Thyroid gland (tissue), 4 donors: ENCODE measurements at regions not wholly inside any gene's neighbourhood (a gene's known extent, or its start where the extent isn't known, plus 50 kb on each side); places are given as distances from the start of the nearest gene placed in this dataset.

Experiments
- DNase-seq, 2 donors: peaks; one replicate each; pipeline ENCODE4 v3.0.0-alpha.2; 2019
- H3K27ac ChIP-seq, 3 donors: fragments of 200-600 bp; sonication (generic); 1 replicate in 2 of 3; 2 replicates in 1 of 3; pipeline ENCODE4 v1.5.1; 2016 to 2019; ENCODE audit warnings: mild to moderate bottlenecking in 1 of 3, moderate library complexity in 1 of 3
- H3K27me3 ChIP-seq: fragments of 200-600 bp; sonication (generic); one replicate; pipeline ENCODE4 v1.5.1; 2019
- H3K36me3 ChIP-seq, 2 donors: fragments of 200-600 bp; sonication (generic); one replicate each; pipeline ENCODE4 v1.5.1; 2016 to 2019
- H3K4me1 ChIP-seq, 2 donors: fragments of 200-600 bp; sonication (generic); one replicate each; pipeline ENCODE4 v1.5.1; 2017 to 2019
- H3K4me3 ChIP-seq, 3 donors: fragments of 200-600 bp; sonication (generic); replicated peaks in 1 of 3; 1 replicate in 2 of 3; 2 replicates in 1 of 3; pipeline ENCODE4 v1.5.1; 2016; ENCODE audit warnings: mild to moderate bottlenecking in 1 of 3
- H3K9me3 ChIP-seq: fragments of 200-600 bp; sonication (generic); one replicate; pipeline ENCODE4 v1.5.1; 2017
- POLR2A ChIP-seq, 2 donors: fragments of 450-650 bp; IDR thresholded peaks; one replicate each; pipeline ENCODE4 v1.6.1; 2017; ENCODE audit warnings: antibody characterized with exemption in 2 of 2, mild to moderate bottlenecking in 2 of 2, moderate library complexity in 1 of 2
- WGBS, 2 donors: methylation state at CpG; one replicate each; pipeline ENCODE4 v1.1.5; 2017; 5-methylcytosine and 5-hydroxymethylcytosine counted together
- intact Hi-C: fragments of 100-400 bp; cut with DNase I; formaldehyde crosslinking; loops from one replicate; pipeline ENCODE4 v1.15.1; 2023
- TF ChIP-seq, protein P1 (sequence below), 6 experiments: fragments of 200-600 bp in 3 of 6; fragments of 450-650 bp in 3 of 6; sonication (generic) in 3 of 6; IDR thresholded peaks; one replicate each; pipeline ENCODE4 v1.5.1; 2016 to 2019; ENCODE audit warnings: antibody characterized with exemption in 6 of 6, mild to moderate bottlenecking in 2 of 6, inconsistent platforms in 1 of 6, moderate library complexity in 1 of 6

DNA sequence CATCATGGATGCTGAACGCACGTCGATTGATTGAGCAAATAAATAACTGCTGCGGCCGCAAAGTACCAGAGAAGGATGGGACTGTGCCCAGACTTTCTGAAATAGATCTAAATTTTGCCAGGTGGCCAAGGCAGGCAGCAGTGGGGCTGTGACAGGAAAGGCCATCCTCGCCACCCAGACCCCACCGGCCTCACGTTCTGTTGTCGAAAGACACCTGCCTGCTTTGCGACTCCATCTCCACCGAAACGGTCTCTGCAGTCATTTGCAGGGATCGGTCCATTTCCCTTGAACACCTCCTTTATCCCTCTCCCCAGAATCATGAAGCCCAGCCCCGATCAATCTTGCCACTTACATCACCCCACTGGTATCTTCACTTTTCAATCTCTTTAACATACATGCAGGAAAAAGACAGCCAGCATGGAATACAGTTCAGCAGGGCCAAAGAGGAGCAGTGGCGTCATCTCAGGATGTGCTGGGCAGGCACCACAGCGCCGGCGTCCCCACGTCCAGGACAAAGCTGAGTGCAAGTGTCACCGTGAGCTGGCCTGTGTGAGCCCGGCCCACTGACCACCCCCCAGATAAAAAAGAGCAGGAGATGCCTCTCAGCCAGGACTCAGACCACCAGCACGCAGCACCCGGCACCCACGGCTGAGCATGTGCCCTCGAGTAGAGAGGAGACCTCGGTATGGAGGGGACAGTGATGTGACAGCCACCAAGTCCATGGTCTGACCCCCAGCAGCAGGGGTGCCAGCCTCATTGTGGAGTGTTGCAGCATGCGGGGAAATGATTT lies 610.3 kb downstream of the TBC1D22A start:
- H3K27me3 ChIP-seq = no peaks in the 10 kb centered on the region
- no peaks in the 10 kb centered on the region for H3K4me1 ChIP-seq
- no peak overlapping the region for H3K4me3 ChIP-seq
- WGBS, 2 donors = 92 to 94% methylated on average over 27 of the region's 27 CpGs
- DNase-seq = no peak
- no peak for TF ChIP-seq POLR2A (IDR thresholded peaks at IDR 0.05)
- TF ChIP-seq, protein P1, sequence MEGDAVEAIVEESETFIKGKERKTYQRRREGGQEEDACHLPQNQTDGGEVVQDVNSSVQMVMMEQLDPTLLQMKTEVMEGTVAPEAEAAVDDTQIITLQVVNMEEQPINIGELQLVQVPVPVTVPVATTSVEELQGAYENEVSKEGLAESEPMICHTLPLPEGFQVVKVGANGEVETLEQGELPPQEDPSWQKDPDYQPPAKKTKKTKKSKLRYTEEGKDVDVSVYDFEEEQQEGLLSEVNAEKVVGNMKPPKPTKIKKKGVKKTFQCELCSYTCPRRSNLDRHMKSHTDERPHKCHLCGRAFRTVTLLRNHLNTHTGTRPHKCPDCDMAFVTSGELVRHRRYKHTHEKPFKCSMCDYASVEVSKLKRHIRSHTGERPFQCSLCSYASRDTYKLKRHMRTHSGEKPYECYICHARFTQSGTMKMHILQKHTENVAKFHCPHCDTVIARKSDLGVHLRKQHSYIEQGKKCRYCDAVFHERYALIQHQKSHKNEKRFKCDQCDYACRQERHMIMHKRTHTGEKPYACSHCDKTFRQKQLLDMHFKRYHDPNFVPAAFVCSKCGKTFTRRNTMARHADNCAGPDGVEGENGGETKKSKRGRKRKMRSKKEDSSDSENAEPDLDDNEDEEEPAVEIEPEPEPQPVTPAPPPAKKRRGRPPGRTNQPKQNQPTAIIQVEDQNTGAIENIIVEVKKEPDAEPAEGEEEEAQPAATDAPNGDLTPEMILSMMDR (IDR thresholded peaks at IDR 0.05) = no peak
- H3K36me3 ChIP-seq = no peaks in the 10 kb centered on the region
- no peaks in the 10 kb centered on the region for H3K9me3 ChIP-seq
- no peak overlapping the region for H3K27ac ChIP-seq
- intact Hi-C loops = no loop called here

DNA sequence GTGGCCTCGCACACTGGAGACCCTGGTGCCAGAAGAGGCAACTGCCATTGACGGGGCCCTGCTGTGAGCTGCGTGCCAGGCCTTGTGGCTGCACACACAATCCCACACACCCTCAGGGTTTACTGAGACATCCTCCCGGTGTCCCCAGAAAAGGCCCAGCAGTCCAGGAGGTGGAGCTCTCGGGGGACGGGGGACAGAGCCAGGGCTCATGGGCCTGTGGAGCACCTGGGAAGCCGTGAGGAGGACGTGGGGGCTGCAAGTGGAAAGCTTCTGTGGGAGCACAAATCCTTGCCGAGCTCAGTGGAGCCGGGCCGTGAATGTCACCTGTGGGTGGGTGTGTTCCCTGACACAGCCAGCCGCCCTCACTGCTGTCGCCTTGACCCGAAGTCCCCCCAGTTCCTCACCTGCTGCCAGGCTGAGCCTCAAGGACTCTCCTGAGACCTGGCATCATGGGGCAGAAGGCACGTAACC lies 609.7 kb downstream of the TBC1D22A start:
- no peak for DNase-seq
- Histone ChIP-seq H3K27ac (no peak overlapping the region), H3K4me3 (no peak overlapping the region), H3K4me1 (no peaks in the 10 kb centered on the region), H3K36me3 (no peaks in the 10 kb centered on the region), H3K9me3 (no peaks in the 10 kb centered on the region), H3K27me3 (no peaks in the 10 kb centered on the region)
- TF ChIP-seq POLR2A (IDR thresholded peaks at IDR 0.05) = no peak
- TF ChIP-seq, protein P1 (IDR thresholded peaks at IDR 0.05) = no peak
- 82 to 94% methylated on average over 14 to 15 of the region's 15 CpGs for WGBS, 2 donors
- intact Hi-C loops = no loop called here

- DNase-seq = no peak
- no peaks in the 10 kb centered on the region for H3K27me3 ChIP-seq
- WGBS, 2 donors = 78 to 84% methylated on average over 13 to 15 of the region's 15 CpGs
These were observed 609.0 kb downstream of the TBC1D22A start for GRCh38 chr22:47371263-47372090.

DNA sequence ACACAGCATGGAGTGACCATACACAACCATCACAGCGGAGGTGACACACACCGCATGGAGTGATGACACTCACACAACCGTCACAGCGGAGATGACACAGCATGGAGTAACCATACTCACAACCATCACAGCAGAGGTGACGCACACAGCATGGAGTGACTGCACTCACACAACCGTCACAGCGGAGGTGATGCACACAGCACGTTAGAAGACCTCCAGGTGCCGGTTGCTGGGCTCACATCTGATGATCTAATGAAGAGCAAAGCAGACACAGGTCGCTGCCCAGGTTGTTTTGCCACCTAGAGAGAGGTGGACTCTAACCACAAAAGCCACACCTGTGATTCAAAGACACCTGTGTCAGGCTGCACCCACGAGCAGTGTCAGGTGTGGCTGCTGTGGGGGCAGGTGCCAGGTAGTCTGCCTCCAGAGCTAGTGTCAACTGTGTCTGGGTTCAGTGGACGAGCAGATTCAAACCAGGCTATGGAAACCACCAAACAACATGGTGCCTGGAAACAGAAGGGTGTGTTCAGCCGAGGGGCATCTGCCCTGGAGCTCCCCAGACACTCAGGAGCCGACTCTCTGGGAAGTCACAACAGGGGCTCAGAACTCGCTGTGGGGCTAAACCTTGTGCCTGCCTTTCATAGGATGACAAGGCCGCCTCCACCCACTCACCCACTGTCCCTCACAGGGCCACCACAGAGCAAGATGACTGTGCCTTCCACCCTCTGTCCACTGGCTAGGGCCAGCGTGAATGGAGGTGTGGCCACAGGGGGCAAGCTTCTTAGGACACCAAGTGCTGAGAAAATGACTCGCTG lies 608.2 kb downstream of the TBC1D22A start:
- H3K4me3 ChIP-seq = no peak overlapping the region
- intact Hi-C loops = no loop called here
- WGBS, 2 donors = 81 to 82% methylated on average over 14 to 15 of the region's 18 CpGs
- no peaks in the 10 kb centered on the region for H3K9me3 ChIP-seq
- no peaks in the 10 kb centered on the region for H3K4me1 ChIP-seq
- H3K36me3 ChIP-seq = no peaks in the 10 kb centered on the region
- DNase-seq = no peak
- no peak overlapping the region for H3K27ac ChIP-seq
- no peak for TF ChIP-seq POLR2A (IDR thresholded peaks at IDR 0.05)
- TF ChIP-seq, protein P1 (IDR thresholded peaks at IDR 0.05) = no peak
- no peaks in the 10 kb centered on the region for H3K27me3 ChIP-seq

More at GRCh38 chr22:47371263-47372090, 609.0 kb downstream of the TBC1D22A start:
- H3K36me3 ChIP-seq = no peaks in the 10 kb centered on the region
- no peaks in the 10 kb centered on the region for H3K4me1 ChIP-seq
- no peak overlapping the region for H3K27ac ChIP-seq
- TF ChIP-seq POLR2A (IDR thresholded peaks at IDR 0.05) = no peak
- TF ChIP-seq, protein P1 (IDR thresholded peaks at IDR 0.05) = no peak
- no peaks in the 10 kb centered on the region for H3K9me3 ChIP-seq
- intact Hi-C loops = no loop called here
- H3K4me3 ChIP-seq = no peak overlapping the region
